HCT116 (cell line): ENCODE measurements at regions not wholly inside any gene's neighbourhood (a gene's known extent, or its start where the extent isn't known, plus 50 kb on each side); places are given as distances from the start of the nearest gene placed in this dataset.

ENCODE experiments used
- CTCF ChIP-seq, 3 experiments: fragments of 200-600 bp in 1 of 3; sonication (generic) in 1 of 3; IDR thresholded peaks in 2 of 3; conservative IDR thresholded peaks in 1 of 3; 2 replicates each; pipeline ENCODE4 v1.5.1; 2012 to 2017; ENCODE audit warnings: low read depth in 2 of 3, low read length in 2 of 3, antibody characterized with exemption in 1 of 3, borderline replicate concordance in 1 of 3, control low read depth in 1 of 3, mild to moderate bottlenecking in 1 of 3, mixed read lengths in 1 of 3, mixed run types in 1 of 3, moderate library complexity in 1 of 3; ENCODE audit not compliant: insufficient read depth in 1 of 3
- EGR1 ChIP-seq: IDR thresholded peaks from 2 replicates; pipeline ENCODE4 v1.6.1; 2012; ENCODE audit warnings: low read depth
- EZH2 ChIP-seq: fragments of 200-600 bp; sonication (generic); IDR thresholded peaks from 2 replicates; pipeline ENCODE4 v1.6.1; 2017; ENCODE audit warnings: antibody characterized with exemption, mixed run types
- POLR2A ChIP-seq: IDR thresholded peaks from 2 replicates; pipeline ENCODE4 v1.7.0; 2011; ENCODE audit warnings: borderline replicate concordance; ENCODE audit not compliant: insufficient read depth, insufficient read length; ENCODE audit errors: extremely low read depth
- SP1 ChIP-seq: IDR thresholded peaks from 2 replicates; pipeline ENCODE4 v1.6.1; 2012; ENCODE audit warnings: low read depth
- ZNF274 ChIP-seq: fragments of 200-500 bp; sonication (Bioruptor generic); IDR thresholded peaks from 2 replicates; pipeline ENCODE4 v1.6.1; 2014; ENCODE audit warnings: mild to moderate bottlenecking, low read depth, low read length, inconsistent platforms
- TF ChIP-seq, protein P1 (sequence below): IDR thresholded peaks from 2 replicates; pipeline ENCODE4 v1.6.1; 2011; ENCODE audit warnings: mild to moderate bottlenecking, low read length, moderate library complexity; ENCODE audit not compliant: insufficient replicate concordance; ENCODE audit errors: extremely low read depth

GRCh38 chr11:116556483-116556882, 216.3 kb downstream of the BUD13 start:
- TF ChIP-seq CTCF (IDR thresholded peaks at IDR 0.05 in 2 of 3, conservative IDR thresholded peaks at IDR 0.05 in 1 of 3; ENCODE audit: borderline replicate concordance in 1 of 3, insufficient read depth in 1 of 3, low read depth in 2 of 3, low read length in 2 of 3) (no peak), EZH2 (no peak), ZNF274 (no peak), POLR2A (no peak), EGR1 (no peak), SP1 (no peak)
- TF ChIP-seq, protein P1, sequence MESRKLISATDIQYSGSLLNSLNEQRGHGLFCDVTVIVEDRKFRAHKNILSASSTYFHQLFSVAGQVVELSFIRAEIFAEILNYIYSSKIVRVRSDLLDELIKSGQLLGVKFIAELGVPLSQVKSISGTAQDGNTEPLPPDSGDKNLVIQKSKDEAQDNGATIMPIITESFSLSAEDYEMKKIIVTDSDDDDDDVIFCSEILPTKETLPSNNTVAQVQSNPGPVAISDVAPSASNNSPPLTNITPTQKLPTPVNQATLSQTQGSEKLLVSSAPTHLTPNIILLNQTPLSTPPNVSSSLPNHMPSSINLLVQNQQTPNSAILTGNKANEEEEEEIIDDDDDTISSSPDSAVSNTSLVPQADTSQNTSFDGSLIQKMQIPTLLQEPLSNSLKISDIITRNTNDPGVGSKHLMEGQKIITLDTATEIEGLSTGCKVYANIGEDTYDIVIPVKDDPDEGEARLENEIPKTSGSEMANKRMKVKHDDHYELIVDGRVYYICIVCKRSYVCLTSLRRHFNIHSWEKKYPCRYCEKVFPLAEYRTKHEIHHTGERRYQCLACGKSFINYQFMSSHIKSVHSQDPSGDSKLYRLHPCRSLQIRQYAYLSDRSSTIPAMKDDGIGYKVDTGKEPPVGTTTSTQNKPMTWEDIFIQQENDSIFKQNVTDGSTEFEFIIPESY = no peak
